OCI-LY1 (cell line): ENCODE measurements at regions not wholly inside any gene's neighbourhood (a gene's known extent, or its start where the extent isn't known, plus 50 kb on each side); places are given as distances from the start of the nearest gene placed in this dataset.

Source experiments
- EZH2 ChIP-seq: fragments of 200-600 bp; sonication (generic), shearing (Covaris generic); IDR thresholded peaks from 2 replicates; pipeline ENCODE4 v1.8.0; 2017; ENCODE audit warnings: borderline replicate concordance, mixed run types, mild to moderate bottlenecking, antibody characterized with exemption, low read length, moderate library complexity, mixed read lengths
- TF ChIP-seq, protein P1 (sequence below): fragments of 200-600 bp; sonication (generic), shearing (Covaris generic); IDR thresholded peaks from 2 replicates; pipeline ENCODE4 v1.5.1; 2017; ENCODE audit warnings: mild to moderate bottlenecking, antibody characterized with exemption, low read length, moderate library complexity, mixed read lengths

DNA sequence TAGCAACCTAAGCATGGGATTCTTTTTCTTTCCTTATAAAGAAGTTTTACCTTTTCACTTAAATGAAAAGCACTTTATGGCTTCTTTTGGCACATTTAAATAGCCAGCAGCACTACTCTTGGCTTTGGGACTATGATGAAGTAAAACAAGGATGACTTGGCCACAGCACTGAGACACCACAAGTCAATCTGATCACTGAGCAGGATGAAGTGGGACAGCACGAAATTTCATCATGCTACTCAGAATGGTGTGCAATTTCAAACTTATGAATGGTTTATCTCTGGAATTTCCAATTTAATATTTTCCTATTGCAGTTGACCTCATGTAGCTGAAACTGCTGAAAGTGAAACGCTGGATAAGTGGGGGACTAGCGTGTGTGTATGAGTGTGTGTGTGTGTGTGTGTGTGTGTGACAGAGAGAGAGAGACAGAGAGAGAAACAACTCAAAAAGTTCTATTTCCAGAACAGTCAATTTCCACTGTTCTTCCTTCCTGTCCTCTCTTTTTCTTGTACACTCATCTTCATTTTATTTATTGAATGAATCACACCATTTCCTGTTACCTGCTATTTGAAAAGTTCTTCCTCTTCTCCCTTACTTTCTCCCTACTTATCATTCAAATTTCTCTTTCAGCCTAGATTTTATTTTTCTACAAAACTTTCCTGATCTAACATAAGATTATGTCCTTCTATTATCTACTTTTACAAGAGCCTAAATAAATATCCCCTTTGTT is 414.2 kb upstream of the MIR17HG start:
- TF ChIP-seq, protein P1, sequence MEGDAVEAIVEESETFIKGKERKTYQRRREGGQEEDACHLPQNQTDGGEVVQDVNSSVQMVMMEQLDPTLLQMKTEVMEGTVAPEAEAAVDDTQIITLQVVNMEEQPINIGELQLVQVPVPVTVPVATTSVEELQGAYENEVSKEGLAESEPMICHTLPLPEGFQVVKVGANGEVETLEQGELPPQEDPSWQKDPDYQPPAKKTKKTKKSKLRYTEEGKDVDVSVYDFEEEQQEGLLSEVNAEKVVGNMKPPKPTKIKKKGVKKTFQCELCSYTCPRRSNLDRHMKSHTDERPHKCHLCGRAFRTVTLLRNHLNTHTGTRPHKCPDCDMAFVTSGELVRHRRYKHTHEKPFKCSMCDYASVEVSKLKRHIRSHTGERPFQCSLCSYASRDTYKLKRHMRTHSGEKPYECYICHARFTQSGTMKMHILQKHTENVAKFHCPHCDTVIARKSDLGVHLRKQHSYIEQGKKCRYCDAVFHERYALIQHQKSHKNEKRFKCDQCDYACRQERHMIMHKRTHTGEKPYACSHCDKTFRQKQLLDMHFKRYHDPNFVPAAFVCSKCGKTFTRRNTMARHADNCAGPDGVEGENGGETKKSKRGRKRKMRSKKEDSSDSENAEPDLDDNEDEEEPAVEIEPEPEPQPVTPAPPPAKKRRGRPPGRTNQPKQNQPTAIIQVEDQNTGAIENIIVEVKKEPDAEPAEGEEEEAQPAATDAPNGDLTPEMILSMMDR = no peak
- TF ChIP-seq EZH2 = no peak
